GM12891 (cell line): ENCODE measurements at regions not wholly inside any gene's neighbourhood (a gene's known extent, or its start where the extent isn't known, plus 50 kb on each side); places are given as distances from the start of the nearest gene placed in this dataset.
"Not testable (repeated sequence)": the region's sequence is repeated elsewhere in the genome, so short reads cannot be mapped to it uniquely, and the experiment has no call there.

ENCODE experiments used
- DNase-seq: peaks from one replicate; pipeline ENCODE4 v3.0.0; 2011; ENCODE audit warnings: low spot score; ENCODE audit not compliant: insufficient read length
- FAIRE-seq: peaks from 2 replicates; lab custom pipeline; 2011; peaks lifted over from hg19 to GRCh38; lab: Jason Lieb, UNC
- PAX5 ChIP-seq: IDR thresholded peaks from 2 replicates; pipeline ENCODE4 v1.6.1; 2011; ENCODE audit warnings: low read length, moderate library complexity, mild to moderate bottlenecking; ENCODE audit not compliant: insufficient read depth, severe bottlenecking
- POLR2A ChIP-seq: IDR thresholded peaks from 2 replicates; pipeline ENCODE4 v1.6.1; 2011; ENCODE audit warnings: low read depth, low read length, control low read depth
- POLR2AphosphoS5 ChIP-seq: IDR thresholded peaks from 2 replicates; pipeline ENCODE4 v1.6.1; 2011; ENCODE audit warnings: low read depth, low read length, control low read depth
- POU2F2 ChIP-seq: IDR thresholded peaks from 2 replicates; pipeline ENCODE4 v1.6.1; 2011; ENCODE audit warnings: low read depth, mild to moderate bottlenecking, control low read depth, low read length, moderate library complexity
- SPI1 ChIP-seq: IDR thresholded peaks from 2 replicates; pipeline ENCODE4 v1.6.1; 2011; ENCODE audit warnings: low read depth, low read length, control low read depth
- TAF1 ChIP-seq: IDR thresholded peaks from 2 replicates; pipeline ENCODE4 v1.6.1; 2011; ENCODE audit warnings: low read depth, low read length, control low read depth

GRCh38 chr2:67135208-67135607 is 261.9 kb upstream of the ETAA1 start:
- TF ChIP-seq TAF1 (no peak), SPI1 (no peak), POLR2AphosphoS5 (no peak)
- DNase-seq (no peak), FAIRE-seq (no peak)

DNA sequence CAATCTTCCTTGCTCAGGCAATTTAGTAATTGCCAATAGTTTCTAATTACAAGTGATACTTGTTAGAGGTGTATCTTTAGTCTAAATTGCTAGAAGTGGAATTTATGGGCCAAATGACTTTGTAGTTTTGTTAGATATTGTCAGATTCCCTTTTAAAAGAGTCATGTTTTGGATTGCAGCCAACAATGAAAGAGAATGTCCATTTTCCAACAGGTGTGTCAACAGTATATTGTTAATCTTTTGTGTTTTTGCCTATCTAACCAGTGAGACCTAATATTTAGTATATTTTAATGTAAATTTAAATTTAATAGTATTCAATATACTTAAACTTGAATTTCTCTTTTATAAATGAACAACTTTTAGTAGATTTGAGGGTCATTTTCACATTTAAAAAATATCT is 259.4 kb upstream of the ETAA1 start:
- FAIRE-seq (no peak), DNase-seq (no peak)
- TF ChIP-seq SPI1 (no peak), POU2F2 (no peak), TAF1 (no peak)

GRCh38 chr2:67142071-67142470 is 255.1 kb upstream of the ETAA1 start:
- DNase-seq (no peak), FAIRE-seq (no peak)
- TF ChIP-seq POLR2AphosphoS5 (no peak), POLR2A (no peak), PAX5 (no peak), POU2F2 (no peak), SPI1 (no peak), TAF1 (no peak)

- DNase-seq (no peak), FAIRE-seq (no peak)
- no peak for TF ChIP-seq TAF1
- TF ChIP-seq SPI1 = no peak
- no peak for TF ChIP-seq POU2F2
- no peak for TF ChIP-seq PAX5
- TF ChIP-seq POLR2AphosphoS5 = no peak
- no peak for TF ChIP-seq POLR2A
Measured at GRCh38 chr2:67142741-67143140, 254.4 kb upstream of the ETAA1 start.

DNA sequence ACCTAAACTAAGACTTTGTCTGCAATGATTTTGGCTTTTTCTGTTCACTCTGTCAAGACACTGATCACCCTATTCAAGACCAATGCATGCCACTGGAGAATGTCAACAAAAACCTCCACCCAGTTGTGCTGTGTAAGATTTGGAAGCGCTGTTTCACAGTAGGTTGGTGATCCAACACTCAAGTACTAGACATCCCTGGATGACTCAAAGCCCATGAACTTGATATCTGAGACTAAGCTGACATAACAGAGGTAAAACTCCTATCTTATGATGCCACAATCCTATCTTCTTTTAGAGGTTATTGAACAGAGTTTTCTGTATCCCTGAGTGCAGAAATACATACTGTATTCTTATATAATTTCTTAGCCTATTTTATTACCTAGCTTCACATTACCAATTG is 251.3 kb upstream of the ETAA1 start:
- FAIRE-seq (no peak), DNase-seq (no peak)
- TF ChIP-seq TAF1 (no peak), POU2F2 (no peak)

- DNase-seq = no peak
- no peak for FAIRE-seq
- TF ChIP-seq POLR2AphosphoS5 (no peak), POLR2A (no peak), TAF1 (no peak), POU2F2 (no peak), SPI1 (no peak), PAX5 (no peak)
Measured at GRCh38 chr2:67156796-67157195, 240.3 kb upstream of the ETAA1 start.

DNA sequence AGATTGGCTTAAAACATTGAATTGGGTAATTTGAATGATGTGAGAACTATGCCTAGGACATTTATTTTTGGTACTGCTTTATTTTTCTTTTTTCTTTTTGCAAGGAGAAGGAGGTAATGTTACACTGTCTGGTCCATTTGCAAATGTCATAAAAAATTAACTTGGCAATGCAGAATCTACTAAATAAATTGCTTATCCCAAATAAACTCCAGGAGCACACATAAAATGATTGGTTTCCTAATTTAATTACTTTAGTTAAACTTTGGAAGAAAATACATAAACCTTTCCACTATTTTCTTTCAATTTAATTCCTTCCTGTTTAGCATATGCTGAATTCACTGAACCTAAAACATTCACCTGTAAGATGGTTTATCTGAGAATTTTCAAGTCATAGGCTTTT is 238.4 kb upstream of the ETAA1 start:
- FAIRE-seq (no peak), DNase-seq (no peak)
- TF ChIP-seq PAX5 (no peak), POLR2A (no peak), SPI1 (no peak), TAF1 (no peak), POU2F2 (no peak)

DNA sequence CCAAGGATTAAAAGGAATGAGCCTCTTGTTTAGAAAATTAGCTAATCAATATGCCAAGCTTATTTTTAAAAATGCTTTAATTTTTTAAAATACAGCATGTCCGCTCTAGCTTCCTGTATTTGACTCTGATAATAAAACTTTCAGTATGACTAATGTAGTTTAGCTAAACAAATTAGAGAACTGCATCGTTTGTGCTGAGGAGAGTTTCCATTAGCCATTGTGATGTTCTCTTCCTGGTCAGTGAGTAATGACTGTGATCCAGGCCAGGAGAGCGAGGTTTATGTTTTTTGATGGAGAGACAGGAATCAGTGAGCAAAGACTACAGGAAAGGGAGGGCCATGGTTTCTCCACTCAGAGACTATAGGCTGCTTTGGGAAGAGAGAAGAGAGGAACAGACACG is 237.2 kb upstream of the ETAA1 start:
- TF ChIP-seq POLR2A (no peak), POU2F2 (no peak), TAF1 (no peak), POLR2AphosphoS5 (no peak), PAX5 (no peak), SPI1 (no peak)
- DNase-seq = no peak
- no peak for FAIRE-seq

- no peak for DNase-seq
- FAIRE-seq = no peak
- TF ChIP-seq TAF1 (no peak), PAX5 (no peak)
Measured at GRCh38 chr2:67164771-67165522, 232.2 kb upstream of the ETAA1 start.

DNA sequence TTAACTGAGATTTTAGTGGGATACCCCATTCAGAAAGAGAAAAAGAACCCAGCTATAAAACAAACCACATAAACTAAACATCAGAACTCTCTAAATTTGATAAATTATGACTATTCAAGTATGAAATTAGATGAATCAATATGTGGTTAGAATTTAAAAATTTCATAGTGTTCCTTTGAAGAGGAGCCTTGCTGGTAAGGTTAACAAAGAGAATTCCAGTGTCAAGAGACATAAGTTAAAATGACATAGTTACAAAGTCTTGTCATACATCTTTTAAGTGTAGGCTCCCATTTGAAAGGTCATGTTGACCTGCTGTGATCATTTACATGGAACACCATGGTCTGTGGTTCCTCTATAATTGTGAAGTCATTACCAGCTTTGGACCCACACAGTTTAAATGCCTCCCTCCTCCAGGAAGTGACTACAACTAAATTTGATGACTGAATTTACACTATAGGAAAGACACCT is 231.6 kb upstream of the ETAA1 start:
- FAIRE-seq (no peak), DNase-seq (no peak)
- TF ChIP-seq SPI1 (no peak), POLR2A (no peak), POU2F2 (no peak), POLR2AphosphoS5 (no peak), PAX5 (no peak), TAF1 (no peak)

- not testable (repeated sequence) for DNase-seq, FAIRE-seq
Measured at GRCh38 chr2:67166511-67166910, 230.6 kb upstream of the ETAA1 start.
